HG02678 (cell line): ENCODE measurements at regions not wholly inside any gene's neighbourhood (a gene's known extent, or its start where the extent isn't known, plus 50 kb on each side); places are given as distances from the start of the nearest gene placed in this dataset.
"Not testable (repeated sequence)": the region's sequence is repeated elsewhere in the genome, so short reads cannot be mapped to it uniquely, and the experiment has no call there.

Experiments used
- ATAC-seq: cut with Tn5 transposase; IDR thresholded peaks from one replicate; pipeline ENCODE4 v1.9.1; 2021; ENCODE audit warnings: mild to moderate bottlenecking, moderate library complexity; ENCODE audit not compliant: unreplicated experiment

DNA sequence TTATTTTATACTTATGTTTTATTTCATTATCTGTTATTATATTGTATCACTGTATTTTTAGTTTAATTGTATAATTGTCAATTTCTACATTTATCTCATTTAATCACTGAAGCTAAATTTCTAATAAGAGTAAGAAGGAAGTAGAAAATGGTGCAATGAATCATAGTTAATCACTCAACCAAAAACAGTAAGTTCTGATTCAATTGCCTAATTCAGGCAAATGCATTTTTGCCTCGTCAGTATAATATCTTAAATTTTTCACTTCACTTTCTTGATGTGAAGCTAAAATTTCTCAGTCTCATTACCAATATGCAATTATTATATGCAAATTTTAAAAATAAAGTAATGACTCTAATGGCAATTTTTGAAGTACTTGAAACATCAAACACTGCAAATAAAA, 340.5 kb upstream of the USP15 start:
- ATAC-seq, result no peak

DNA sequence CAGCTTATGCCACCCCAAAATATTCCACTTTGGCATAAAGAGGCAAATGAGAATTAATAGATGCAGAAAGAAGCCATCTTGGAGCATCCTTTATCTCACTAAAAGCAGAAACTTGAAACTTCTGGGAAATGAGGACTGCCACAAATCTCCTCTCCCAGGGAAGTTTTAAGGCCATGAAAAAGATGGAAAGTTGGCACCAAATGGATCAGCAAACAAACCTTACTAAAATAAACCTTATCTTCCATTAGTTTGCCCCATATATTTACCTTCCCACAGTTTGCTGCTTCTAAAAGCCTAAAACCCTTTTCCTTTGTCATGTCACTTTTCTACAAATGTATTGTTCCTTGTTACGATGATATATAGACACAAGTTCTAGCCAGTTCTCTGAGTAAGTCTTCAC, 340.0 kb upstream of the USP15 start:
- no peak for ATAC-seq

DNA sequence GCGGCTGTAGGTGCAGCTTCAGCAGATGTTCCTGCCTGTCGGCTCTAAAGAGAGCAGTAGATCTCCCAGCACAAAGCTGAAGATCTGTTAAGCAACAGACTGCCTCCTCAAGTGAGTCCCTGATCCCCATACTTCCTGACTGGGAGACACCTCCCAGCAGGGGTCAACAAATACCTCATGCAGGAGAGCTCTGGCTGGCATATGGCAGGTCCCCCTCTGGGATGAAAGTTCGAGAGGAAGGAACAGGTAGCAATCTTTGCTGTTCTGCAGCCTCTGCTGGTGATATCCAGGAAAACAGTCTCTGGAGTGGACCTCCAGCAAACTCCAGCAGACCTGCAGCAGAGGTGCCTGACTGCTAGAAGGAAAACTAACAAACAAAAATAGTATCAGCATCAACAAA, 337.1 kb upstream of the USP15 start:
- no peak for ATAC-seq

DNA sequence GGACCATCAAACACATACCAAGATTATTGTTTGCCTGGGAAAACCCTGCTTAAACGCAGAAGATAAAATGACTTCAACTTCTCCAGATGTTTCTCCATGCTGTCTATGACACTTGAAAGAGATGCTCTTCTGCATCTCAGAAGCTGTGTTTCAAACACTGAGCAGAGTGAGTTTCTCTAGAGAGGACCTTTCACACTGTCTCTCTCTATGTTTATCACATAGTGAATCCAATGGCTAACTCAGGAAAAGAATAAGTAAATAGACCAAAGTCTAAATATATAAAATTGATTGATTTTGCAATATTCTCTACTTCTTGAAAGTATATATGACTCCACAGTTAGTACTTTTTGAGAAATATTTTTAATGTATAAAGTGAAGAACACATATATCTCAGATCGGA, 325.6 kb upstream of the USP15 start:
- ATAC-seq, result no peak

DNA sequence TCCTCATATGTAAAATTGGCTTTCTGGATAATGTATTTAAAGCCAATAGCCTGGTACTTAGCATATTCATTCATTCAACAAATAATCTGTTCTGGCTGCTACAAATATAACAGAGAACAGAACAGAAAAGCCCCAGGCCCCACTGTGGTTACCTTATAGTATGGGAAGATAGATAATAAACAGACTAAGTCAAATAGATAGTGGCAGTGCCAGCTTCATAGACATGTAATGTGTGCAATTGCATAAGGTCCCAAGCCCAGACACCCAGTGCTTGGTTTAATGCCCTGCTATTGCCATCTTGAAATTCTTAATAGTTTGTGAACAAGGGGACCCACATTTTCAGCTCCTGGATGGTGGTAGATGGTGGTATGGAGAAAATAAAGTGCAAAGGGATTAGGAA, 320.2 kb upstream of the USP15 start:
- no peak for ATAC-seq

DNA sequence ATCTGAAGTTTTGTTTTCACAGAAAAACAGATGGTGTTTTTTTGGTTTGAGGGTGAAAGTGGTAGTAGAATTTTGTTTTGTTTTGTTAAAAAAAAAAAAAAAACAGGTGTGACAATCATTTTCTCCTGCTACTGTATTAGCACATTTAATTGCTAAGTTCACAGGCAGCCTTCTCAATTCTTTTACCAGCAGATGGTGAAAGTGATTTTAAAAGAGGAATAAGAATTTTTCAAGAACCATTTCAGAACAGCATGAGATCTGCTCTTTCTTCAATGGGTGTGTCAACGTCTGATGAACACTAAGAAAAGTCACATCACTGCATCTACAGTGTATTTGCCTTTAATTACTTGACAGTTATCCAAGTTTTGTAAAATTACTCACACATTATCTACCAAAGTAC, 303.7 kb upstream of the USP15 start:
- peak; percentile 43 for ATAC-seq

DNA sequence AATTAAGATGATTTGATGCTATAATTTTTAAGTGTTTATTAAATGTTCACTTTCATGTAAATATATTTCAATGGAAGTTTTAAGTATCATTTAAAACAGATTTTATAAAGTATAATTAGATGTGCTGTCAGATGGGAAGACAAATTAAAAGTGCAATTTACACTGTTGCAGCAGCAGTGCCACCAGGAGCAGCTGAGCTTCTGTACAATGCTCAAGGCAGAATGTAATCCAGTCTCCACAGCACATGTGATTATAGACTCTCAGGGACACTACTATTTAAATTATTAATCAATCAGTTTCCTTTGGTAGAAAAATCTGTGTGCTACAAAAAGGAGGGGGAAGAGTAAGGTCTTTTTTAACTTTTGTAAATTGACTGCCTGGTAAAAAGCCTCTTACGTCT, 285.7 kb upstream of the USP15 start:
- ATAC-seq, result no peak

DNA sequence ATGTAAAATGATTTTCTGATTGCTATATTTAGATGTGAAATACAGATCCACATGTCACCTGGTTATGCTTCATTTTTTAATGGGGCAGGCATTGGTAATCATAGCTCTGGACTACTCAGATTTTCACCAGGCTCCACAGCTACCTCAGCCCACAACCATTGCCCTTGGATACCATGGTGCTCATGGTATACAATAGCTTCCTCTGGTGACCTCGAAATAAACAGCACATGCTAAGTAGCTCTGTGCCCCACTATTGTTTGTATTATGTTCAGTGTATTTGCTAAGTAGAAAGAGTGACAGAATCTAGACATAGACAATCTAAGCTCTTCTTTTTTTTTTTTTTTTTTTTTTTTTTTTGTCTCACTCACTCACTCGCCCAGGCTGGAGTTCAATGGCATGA, 274.4 kb upstream of the USP15 start:
- ATAC-seq, result no peak

DNA sequence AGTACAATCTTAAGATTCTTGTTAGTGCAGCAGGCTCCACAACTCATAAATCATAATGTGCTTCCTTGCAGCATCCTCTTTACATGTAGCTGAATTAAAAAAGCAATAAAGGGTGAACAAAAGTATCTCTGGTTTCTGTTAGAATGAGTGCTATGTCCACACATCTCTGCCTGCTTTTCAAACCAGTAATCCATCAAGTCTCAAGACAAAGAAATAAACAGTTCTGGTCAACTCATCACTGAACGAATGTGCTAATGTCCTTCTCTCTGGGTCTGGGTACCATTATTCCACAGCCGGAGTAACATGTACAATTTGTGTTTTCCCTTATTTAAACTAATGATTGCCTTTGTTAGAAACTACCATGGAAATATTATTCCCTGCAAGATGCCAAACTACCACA, 273.0 kb upstream of the USP15 start:
- no peak for ATAC-seq

DNA sequence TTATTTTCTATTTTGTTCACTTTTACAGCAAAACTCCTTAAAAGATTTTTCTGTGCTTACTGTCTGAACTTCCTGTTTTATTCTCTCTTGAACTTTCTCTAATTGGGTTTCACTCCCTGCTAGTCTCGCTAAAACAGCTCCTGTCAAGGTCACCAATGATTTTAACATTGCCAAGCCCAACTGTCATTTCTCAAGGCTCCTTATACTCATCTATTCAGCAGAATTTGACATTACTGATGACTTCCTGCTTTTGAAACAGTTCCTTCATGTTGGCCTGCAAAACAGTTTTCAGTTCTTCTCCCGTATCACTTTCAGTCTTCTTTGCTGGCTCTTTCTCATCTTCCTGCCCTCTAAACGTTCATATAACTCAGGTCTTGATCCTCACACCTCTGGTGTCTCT, 268.5 kb upstream of the USP15 start:
- no peak for ATAC-seq

DNA sequence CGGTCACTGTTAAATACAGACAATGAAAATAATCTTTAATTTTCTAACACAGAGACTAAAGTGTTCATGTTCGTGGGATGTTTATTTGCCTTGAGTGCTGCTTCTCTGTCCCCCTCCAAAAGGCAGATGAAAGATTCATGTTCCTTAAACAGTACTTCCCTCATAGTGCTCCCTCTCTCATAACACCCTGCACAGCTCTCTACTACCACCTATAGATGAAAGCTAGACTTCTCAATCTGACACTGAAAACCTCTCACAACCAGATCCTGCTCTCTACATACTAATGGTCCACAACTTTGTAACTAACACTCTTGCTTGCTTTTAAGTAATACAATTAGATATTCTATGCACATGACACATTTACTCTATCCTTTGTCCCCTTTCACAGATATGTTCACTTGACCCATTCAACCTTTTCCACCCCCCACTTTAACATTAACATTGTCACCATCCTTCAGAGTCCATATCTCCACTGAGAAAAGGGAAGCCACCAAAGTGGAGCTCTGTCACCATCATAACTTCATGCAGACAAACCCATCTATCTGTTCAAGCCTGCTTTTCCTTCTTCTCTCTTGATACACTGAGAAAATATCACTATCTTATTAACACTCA, 266.4 kb upstream of the USP15 start:
- peak; percentile 71 for ATAC-seq

DNA sequence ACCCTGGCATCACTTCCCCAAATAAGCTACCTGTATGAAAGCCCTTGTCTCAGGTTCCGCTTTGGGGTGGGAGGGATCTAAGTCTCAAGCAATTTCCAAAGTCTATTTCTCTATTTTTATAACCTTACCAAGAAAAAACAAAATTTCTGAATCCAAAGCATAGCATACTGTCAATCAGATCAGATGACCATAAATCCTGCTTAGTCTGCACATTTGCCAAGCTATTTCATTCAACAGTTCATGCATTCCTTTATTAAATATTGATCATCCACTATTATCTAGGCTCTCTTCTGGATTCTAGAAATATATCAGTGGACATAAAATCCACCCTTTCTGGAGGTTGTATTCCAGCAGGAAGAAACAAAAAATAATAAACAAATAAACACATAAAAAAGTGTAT, 263.5 kb upstream of the USP15 start:
- ATAC-seq, result no peak

DNA sequence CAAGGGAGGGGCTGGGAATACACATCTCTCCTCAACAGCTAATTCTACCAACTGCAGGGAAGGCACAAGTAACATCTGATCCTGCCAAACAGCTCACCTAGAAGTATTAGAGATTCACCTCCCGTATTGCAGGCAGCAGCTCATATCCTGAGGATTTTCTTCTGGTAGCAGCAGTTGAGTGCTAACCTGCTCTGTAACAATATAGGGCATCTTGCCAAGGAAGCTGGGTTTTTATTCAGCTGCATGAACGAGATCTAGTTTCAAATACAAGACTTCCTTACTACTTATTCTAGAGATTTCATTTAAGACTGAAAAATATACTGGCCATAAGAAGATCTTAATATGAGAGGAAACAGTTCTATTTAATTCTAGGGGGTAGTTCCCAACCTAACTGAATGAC, 261.4 kb upstream of the USP15 start:
- ATAC-seq, result no peak

DNA sequence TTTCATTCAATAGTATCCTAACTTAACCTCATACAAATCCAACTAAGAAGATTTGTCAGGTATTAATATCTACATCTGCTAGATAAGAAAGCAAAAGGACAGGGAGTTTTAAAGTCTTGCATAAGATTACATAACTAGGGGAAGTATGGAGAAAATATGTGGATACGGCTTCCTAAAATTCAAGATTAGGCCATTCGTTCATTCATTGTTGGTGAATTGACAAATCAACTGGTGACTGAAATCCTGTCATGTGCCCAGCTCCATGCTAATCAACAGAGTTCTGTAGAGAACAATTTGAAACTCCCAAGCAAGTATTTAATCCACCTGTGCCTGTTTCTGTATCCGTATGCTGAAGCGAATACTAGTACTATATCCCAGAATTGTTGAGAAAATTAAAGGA, 260.9 kb upstream of the USP15 start:
- no peak for ATAC-seq

DNA sequence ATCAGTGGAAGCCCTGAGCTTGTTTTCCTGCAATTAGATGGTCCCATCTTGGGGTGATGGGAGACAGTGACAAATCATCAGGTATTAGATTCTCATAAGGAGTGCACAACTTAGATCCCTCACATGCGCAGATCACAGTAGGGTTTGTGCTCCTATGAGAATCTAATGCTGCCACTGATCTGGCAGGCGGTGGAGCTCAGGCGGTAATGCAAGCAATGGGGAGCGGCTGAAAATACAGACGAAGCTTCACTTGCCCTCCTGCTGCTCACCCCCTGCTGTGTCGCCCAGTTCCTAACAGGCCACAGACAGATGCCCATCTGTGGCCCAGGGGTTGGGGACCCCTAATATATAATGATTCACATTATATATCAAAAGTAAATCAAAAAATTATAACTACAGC, 258.8 kb upstream of the USP15 start:
- no peak for ATAC-seq

DNA sequence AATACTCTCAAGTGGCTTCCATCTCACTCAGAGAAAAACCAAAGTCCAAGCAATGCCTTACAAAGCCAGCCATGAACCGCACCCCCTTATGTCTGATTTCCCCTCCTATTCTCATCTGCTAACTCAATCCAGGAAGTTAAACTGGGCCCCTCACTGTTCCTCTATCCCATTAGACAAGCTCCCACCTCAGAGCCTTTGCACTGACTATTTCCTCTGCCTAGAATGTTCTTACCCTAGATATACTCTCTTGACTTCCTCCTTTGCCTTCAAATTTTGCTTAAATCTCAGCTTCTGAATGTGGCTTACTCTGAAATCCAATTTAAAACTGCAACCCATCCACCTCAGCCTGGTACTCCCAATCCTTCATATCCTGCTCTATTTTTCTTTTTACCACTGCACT, 257.0 kb upstream of the USP15 start:
- ATAC-seq, result no peak

DNA sequence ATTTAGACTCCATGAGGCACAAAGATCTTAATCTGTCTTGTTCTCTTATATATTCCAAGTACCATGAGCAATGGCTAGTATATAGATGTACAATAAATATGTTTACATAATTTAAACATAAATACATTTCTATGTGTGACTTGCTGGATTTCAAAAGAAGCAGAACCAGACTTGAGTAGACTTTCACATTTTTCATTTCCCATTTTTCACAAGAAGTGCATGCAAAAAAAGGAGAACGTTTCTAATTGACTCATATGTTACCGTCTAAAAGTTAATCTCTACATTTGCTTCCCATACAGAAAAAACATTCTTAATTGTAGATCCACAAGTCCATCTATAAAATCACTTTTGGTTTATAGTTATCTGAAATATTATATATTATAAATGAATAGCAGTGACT, 256.5 kb upstream of the USP15 start:
- no peak for ATAC-seq

DNA sequence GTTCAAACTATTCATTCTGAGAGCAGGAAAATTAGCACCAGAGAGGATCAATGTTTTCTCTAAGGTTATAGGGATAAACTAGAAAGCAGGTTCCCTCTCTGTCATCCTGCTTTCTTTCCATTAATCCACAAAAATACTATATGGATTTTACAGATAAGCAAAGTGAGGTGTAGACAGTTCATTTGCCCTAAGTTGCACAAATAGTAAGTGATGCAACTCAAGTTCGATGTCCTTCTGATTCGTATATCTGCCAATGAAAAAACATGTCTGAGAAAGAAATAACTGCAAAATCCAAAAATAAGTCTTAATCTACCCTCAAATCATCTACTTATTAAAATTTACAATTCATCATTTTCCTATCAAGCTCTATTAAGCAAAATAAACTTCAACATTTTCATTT, 254.6 kb upstream of the USP15 start:
- no peak for ATAC-seq

DNA sequence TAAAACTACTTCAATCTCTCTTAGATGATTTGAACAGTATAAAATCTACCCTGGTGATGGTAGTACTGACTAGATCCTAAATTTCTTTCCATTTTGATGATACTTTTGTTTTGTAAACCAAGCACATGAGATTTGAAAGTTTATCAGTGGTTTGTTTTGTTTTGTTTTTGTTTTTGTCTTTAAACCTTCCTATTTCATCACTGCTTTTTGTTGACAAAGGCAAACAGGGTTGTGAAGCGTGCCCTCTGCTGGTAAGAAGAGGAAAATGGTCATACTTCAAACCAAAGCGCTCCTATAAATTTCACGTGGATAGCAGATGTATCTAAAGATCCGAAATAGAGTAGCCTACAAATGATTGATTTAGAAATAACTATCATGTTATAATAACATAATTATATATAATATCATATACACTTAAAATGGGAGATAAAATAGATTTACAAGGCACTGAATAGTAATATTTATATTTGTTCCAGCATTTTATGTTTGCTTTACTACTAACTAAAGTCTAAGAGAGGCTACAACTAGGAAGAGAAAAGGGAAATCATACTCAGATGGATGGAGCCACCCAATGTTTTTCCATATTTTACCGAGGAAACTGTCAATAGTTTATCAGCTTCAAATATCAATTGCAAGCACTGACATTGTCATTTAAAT, 254.0 kb upstream of the USP15 start:
- peak; percentile 69 for ATAC-seq

DNA sequence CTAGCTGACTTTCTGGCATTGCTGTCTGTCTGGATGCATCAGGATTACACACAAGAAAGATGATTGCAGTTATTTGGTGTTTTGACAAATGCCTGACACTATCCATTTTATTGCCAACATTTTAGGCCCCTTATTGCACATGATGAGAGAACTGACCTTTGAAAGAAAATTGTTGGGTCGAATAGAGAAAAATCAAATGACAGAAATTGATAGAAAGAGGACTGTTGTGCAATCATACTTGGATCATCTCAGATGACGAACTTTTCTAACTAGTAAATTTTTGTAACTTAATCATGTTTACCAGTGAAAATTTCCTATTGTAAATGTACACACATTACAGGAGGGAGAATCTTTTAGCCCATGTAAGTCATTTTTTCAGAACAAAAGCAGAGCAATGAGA, 251.5 kb upstream of the USP15 start:
- ATAC-seq, result no peak

DNA sequence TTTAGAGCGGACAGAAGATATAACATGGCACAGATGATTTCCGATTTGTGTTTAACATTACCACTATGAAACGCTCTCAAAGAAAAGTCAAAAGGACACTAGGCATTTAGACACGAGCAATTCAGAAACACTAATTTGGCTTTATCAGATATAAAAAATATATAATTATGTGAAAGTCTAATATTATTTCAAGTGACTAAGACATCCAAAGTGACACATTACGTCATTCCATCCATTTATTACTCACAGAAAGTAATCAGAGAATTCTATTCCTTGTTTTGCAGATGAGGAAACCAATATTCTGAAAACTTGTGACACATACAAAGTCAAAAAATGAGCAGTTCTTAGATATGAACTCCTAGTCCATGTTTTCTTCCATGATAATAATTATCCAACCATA, 250.8 kb upstream of the USP15 start:
- ATAC-seq, result no peak

DNA sequence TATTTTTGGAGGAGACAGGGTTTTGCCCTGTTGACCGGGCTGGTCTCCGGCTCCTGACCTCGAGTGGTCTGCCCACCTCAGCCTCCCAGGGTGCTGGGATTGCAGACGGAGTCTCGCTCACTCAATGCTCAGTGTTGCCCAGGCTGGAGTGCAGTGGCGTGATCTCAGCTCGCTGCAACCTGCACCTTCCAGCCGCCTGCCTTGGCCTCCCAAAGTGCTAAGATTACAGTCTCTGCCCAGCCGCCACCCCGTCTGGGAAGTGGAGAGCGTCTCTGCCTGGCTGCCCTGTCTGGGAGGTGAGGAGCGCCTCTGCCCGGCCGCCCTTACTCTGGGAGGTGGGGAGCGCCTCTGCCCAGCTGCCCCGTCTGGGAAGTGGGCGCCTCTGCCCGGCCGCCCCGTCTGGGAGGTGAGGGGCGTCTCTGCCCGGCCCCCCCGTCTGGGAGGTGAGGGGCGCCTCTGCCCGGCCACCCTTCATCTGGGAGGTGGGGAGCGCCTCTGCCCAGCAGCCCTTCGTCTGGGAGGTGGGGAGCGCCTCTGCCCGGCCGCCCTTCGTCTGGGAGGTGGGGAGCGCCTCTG, 249.8 kb upstream of the USP15 start:
- not testable (repeated sequence) for ATAC-seq

DNA sequence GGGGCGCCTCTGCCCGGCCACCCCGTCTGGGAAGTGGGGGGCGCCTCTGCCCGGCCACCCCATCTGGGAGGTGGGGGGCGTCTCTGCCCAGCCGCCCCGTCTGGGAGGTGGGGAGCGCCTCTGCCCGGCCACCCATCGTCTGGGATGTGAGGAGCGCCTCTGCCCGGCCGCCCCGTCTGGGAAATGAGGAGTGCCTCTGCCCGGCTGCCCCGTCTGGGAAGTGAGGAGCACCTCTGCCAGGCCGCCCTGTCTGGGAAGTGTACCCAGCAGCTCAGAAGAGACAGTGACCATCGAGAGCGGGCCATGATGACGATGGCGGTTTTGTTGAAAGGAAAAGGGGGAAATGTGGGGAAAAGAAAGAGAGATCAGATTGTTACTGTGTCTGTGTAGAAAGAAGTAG, 249.2 kb upstream of the USP15 start:
- ATAC-seq, result not testable (repeated sequence)
